OCI-LY1 (cell line): ENCODE measurements at regions not wholly inside any gene's neighbourhood (a gene's known extent, or its start where the extent isn't known, plus 50 kb on each side); places are given as distances from the start of the nearest gene placed in this dataset.

Experiments
- CTCF ChIP-seq: fragments of 200-600 bp; sonication (generic), shearing (Covaris generic); IDR thresholded peaks from 2 replicates; pipeline ENCODE4 v1.5.1; 2017; ENCODE audit warnings: mild to moderate bottlenecking, antibody characterized with exemption, low read length, moderate library complexity, mixed read lengths
- EZH2 ChIP-seq: fragments of 200-600 bp; sonication (generic), shearing (Covaris generic); IDR thresholded peaks from 2 replicates; pipeline ENCODE4 v1.8.0; 2017; ENCODE audit warnings: borderline replicate concordance, mixed run types, mild to moderate bottlenecking, antibody characterized with exemption, low read length, moderate library complexity, mixed read lengths

DNA sequence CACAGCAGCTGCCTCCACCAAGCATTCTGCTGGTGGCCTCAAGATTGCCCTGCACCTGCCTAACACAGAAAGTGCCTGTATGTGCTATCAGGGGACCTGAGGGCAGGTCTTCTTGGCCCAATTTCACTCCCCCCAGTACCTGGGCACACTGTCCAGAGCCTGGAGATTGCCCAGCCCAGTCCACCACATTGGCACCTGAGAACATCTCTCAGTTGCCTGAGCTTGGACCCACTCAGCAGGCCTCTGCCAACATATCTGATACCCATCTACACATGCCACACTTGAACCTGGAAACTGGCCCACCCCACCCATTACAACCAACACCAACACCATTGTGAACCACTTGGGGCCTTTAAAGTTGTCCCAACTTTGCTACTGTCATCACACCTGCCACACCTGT lies 1523.1 kb upstream of the CDH9 start:
- TF ChIP-seq CTCF, result no peak
- no peak for TF ChIP-seq EZH2
